C4-2B (cell line): ENCODE measurements at regions not wholly inside any gene's neighbourhood (a gene's known extent, or its start where the extent isn't known, plus 50 kb on each side); places are given as distances from the start of the nearest gene placed in this dataset.

ENCODE experiments used
- ZFX ChIP-seq: fragments of 450-650 bp; IDR thresholded peaks from 2 replicates; pipeline ENCODE4 v1.6.1; 2017
- TF ChIP-seq, protein P1 (sequence below): fragments of 450-650 bp; conservative IDR thresholded peaks from 2 replicates; pipeline ENCODE4 v1.5.1; 2017; ENCODE audit warnings: mild to moderate bottlenecking

GRCh38 chr11:27229511-27230191, 133.4 kb downstream of the CCDC34 start:
- TF ChIP-seq, protein P1, sequence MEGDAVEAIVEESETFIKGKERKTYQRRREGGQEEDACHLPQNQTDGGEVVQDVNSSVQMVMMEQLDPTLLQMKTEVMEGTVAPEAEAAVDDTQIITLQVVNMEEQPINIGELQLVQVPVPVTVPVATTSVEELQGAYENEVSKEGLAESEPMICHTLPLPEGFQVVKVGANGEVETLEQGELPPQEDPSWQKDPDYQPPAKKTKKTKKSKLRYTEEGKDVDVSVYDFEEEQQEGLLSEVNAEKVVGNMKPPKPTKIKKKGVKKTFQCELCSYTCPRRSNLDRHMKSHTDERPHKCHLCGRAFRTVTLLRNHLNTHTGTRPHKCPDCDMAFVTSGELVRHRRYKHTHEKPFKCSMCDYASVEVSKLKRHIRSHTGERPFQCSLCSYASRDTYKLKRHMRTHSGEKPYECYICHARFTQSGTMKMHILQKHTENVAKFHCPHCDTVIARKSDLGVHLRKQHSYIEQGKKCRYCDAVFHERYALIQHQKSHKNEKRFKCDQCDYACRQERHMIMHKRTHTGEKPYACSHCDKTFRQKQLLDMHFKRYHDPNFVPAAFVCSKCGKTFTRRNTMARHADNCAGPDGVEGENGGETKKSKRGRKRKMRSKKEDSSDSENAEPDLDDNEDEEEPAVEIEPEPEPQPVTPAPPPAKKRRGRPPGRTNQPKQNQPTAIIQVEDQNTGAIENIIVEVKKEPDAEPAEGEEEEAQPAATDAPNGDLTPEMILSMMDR: no peak
- no peak for TF ChIP-seq ZFX
